Adipocyte (in vitro differentiated cells): ENCODE measurements at regions not wholly inside any gene's neighbourhood (a gene's known extent, or its start where the extent isn't known, plus 50 kb on each side); places are given as distances from the start of the nearest gene placed in this dataset.
A peak's percentile ranks its signal among the peaks of the same experiment; 100 is the strongest.

ENCODE experiments used
- DNase-seq: peaks from one replicate; pipeline ENCODE4 v3.0.0-alpha.2; 2015; ENCODE audit warnings: low read depth
- H3K27me3 ChIP-seq: replicated peaks from 2 replicates; pipeline ENCODE4 v1.7.0; 2013; ENCODE audit warnings: mild to moderate bottlenecking, low read length, moderate library complexity; ENCODE audit not compliant: control insufficient read depth, insufficient read depth
- H3K36me3 ChIP-seq: 2 replicates; pipeline ENCODE4 v1.7.0; 2013; ENCODE audit warnings: low read length, mild to moderate bottlenecking, moderate library complexity; ENCODE audit not compliant: control insufficient read depth, insufficient read depth, severe bottlenecking
- H3K4me1 ChIP-seq: 2 replicates; pipeline ENCODE4 v1.7.0; 2013; ENCODE audit warnings: mild to moderate bottlenecking, low read length, moderate library complexity; ENCODE audit not compliant: control insufficient read depth, insufficient read depth
- H3K4me3 ChIP-seq: 2 replicates; pipeline ENCODE4 v1.7.0; 2013; ENCODE audit warnings: mild to moderate bottlenecking, low read length, moderate library complexity
- H3K9ac ChIP-seq: 2 replicates; pipeline ENCODE4 v1.7.0; 2013; ENCODE audit warnings: mild to moderate bottlenecking, low read length, moderate library complexity
- H3K9me3 ChIP-seq: 2 replicates; pipeline ENCODE4 v1.7.0; 2013; ENCODE audit warnings: mild to moderate bottlenecking, low read length, moderate library complexity; ENCODE audit not compliant: control insufficient read depth

DNA sequence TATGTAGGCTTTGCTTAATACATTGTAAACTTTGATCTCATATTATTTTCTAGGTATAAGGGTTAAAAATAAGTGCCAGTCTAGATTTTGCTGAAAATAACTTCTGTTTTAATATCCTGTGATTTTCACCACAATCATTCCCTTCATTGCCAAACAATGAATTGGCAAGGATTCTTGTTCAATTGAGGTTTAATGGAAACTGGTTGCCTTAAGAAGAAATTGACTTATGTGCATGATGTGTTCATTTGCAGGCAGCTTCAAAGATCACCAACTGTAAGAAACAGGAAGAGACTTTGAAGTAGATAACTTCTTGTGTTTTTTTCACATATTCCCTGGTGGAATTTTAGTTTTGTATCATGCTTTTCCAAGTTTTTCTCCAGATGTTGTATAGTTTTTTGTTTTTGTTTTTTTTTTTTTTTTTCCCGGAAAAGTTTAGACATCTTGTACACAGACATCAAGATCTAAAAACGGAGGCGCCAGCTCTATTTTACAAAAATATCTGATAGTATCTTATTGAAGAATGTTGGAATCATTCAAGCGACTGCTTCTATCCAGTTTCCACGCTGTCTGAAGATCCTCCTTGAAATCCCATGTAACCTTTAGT lies 108.3 kb downstream of the POSTN start:
- DNase-seq, result no peak
- Histone ChIP-seq H3K36me3 (no peaks in the 10 kb centered on the region), H3K9me3 (no peaks in the 10 kb centered on the region), H3K27me3 (no peaks in the 10 kb centered on the region), H3K4me3 (no peak overlapping the region), H3K9ac (no peak overlapping the region), H3K4me1 (peaks cover 40% of the 10 kb centered on the region)

DNA sequence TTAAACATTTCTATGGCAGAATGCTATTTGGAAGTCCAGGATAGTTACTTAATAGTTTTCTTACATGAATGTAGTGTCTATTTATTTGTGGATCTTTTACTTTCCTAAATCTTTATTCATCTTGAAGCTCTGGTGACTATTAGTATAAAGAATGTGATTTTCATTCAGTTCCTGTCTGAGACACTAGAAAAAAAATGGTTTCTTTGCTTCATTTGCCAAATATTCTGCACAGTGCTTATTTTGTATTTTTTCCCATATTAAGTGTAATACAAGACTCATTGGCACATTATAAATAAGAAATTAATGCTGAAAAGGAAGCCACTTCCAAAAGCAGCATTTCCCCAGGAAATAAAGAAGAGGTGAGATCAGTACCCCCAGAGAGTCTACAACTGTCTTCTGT lies 109.8 kb downstream of the POSTN start:
- no peaks in the 10 kb centered on the region for H3K9me3 ChIP-seq
- H3K4me3 ChIP-seq, result no peak overlapping the region
- H3K9ac ChIP-seq, result no peak overlapping the region
- peak; percentile 56 for DNase-seq
- no peaks in the 10 kb centered on the region for H3K36me3 ChIP-seq
- H3K27me3 ChIP-seq, result no peaks in the 10 kb centered on the region
- peaks cover 51% of the 10 kb centered on the region for H3K4me1 ChIP-seq

DNA sequence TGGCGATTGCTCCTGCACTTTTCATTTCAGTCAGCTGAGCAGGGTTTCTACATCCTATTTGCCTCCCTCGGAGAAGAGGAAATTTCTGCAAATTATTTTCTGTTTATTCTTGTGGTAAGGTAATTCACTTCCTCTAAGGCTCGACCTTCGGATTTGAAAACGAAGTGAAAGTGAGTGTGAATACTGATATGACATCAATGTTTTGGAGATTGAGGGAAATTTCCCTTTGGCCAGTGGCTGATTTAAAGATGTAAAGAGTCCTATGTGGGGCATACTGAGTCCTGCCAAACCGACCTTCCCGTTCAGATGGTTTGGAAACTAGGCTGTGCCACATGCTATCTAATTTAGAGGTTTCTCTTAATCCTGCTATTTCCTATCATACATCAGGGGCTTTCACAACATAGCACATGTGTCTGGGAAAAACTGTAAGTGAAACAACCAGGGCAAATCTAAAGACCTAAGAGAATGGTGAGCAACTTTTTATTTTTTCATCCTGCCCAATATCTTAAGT lies 112.3 kb downstream of the POSTN start:
- H3K27me3 ChIP-seq, result no peaks in the 10 kb centered on the region
- peaks cover 44% of the 10 kb centered on the region for H3K4me1 ChIP-seq
- DNase-seq, result peak; percentile 49
- H3K4me3 ChIP-seq, result peak overlapping the region; percentile 68
- H3K9ac ChIP-seq, result peak overlapping the region; percentile 20
- H3K36me3 ChIP-seq, result no peaks in the 10 kb centered on the region
- no peaks in the 10 kb centered on the region for H3K9me3 ChIP-seq

DNA sequence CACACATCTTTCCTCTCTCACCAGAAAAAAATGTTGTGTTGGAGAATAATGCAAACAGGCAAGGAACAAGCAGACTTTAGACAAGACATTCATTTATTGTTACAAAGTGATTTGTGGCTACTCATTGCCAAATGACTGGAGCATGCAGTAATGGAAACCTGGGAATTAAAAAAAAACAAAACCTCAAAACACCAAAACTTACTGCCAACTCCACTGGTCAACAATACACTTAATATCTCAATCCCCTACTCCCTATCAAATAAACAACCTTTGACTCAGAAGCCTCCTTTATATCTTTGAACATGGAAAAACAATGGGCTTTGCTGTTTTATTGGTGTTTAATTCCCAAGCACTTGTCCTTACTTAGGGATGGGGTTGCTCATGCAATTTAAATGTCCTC lies 112.8 kb downstream of the POSTN start:
- Histone ChIP-seq H3K4me1 (peaks cover 44% of the 10 kb centered on the region), H3K9me3 (no peaks in the 10 kb centered on the region), H3K27me3 (no peaks in the 10 kb centered on the region), H3K4me3 (peak overlapping the region; percentile 68), H3K36me3 (no peaks in the 10 kb centered on the region), H3K9ac (peak overlapping the region; percentile 20)
- peak; percentile 24 for DNase-seq

DNA sequence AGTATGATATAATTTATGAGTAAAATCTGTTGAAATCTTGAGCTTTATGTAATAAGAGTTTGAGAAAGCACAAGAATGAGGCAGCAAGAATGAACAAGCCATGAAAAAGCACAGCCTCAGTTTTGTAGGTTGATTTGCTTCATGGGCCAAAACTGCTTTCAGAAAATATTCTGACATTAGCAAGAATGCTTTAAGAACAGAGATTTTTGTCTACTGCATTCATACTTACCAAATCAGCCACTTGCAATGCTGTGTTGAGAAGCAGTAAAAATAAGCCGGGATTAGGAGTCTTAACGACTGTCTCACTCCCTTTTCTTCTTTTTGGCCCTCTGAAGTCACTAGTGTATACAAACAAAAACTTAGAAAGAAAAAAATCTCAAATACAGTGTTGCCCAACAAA lies 114.5 kb downstream of the POSTN start:
- DNase-seq, result peak; percentile 58
- peaks cover 38% of the 10 kb centered on the region for H3K4me1 ChIP-seq
- no peaks in the 10 kb centered on the region for H3K27me3 ChIP-seq
- H3K9me3 ChIP-seq, result no peaks in the 10 kb centered on the region
- H3K9ac ChIP-seq, result peak overlapping the region; percentile 14
- H3K36me3 ChIP-seq, result no peaks in the 10 kb centered on the region
- H3K4me3 ChIP-seq, result no peak overlapping the region

DNA sequence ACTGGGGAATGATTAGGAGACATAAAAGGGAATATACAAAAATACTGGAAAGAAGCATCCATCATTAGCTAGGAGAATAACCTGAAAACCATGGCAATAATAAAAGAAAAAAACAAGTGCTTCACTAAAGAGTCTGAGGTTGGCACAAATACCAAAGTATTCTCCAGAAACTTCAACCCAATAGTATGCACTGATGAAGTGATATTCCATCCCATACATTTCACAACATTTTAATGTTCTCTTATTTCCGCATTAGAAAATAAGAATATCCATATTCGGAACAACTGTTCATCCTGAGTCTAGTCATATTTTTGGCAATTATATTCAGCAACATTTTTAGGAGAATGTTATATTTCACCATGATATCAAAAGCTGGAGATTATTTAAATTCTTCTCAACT lies 116.2 kb downstream of the POSTN start:
- no peaks in the 10 kb centered on the region for H3K27me3 ChIP-seq
- H3K36me3 ChIP-seq, result no peaks in the 10 kb centered on the region
- H3K9me3 ChIP-seq, result no peaks in the 10 kb centered on the region
- DNase-seq, result no peak
- no peak overlapping the region for H3K4me3 ChIP-seq
- peaks cover 30% of the 10 kb centered on the region for H3K4me1 ChIP-seq
- no peak overlapping the region for H3K9ac ChIP-seq

DNA sequence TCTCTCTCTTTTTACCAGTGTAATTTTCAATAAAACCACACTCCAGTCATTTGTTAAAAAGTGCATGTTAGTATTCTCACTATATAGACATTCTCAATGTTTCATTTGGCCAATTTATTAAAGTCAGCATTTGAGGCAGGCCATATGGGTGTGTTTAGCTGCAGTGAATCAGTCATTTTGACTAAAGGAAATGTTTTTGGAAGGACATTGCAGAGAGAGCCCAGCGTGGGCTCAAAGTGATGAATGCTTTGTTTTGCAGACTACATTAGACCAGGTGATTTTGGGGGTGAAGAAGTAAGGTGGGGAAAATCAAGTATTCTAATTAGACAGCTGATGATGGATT lies 116.7 kb downstream of the POSTN start:
- H3K9me3 ChIP-seq, result no peaks in the 10 kb centered on the region
- no peaks in the 10 kb centered on the region for H3K27me3 ChIP-seq
- no peak overlapping the region for H3K4me3 ChIP-seq
- no peak overlapping the region for H3K9ac ChIP-seq
- no peaks in the 10 kb centered on the region for H3K36me3 ChIP-seq
- H3K4me1 ChIP-seq, result peaks cover 30% of the 10 kb centered on the region
- no peak for DNase-seq

DNA sequence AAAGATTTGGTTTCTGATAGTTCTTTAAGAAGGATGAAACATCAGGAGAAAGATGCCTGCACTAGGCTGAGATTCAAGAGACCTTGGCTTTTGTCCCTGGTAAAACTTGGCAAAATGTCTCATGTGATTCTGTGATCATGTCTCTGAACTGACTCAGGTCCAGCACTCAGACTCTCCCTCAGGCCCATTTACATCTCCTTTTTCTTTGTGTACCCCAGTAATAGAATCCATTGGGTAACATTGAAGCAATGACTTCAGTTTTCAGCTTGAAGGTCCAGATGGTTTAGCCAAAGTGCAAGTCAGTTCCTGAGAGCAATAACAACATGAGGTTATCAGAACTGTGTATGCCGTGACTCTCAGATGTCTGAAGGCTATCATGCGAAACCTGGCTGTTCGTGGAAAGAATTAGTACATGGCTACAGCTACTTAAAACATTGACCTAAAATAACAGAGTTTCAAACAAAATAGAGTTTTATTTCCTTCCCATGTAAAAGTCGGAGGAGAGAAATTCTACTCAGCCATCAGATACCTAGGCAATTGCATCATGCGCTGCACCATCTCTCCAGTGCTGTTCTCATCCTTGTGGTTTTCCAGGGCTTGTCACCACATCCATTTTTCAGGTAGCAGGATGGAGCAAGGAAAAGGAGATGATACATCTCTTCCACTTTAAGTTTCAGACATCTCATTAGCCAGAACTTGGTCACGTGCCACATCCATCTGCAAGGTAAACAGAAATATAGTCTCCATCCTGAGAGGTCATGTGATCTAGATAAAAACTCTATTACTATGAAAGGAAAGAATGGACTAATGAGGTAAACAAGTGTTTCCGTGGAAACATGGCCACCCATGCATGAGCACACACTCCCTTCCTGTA lies 117.3 kb downstream of the POSTN start:
- Histone ChIP-seq H3K9me3 (no peaks in the 10 kb centered on the region), H3K4me3 (no peak overlapping the region), H3K27me3 (no peaks in the 10 kb centered on the region), H3K4me1 (peaks cover 26% of the 10 kb centered on the region), H3K9ac (no peak overlapping the region), H3K36me3 (no peaks in the 10 kb centered on the region)
- DNase-seq, result no peak

DNA sequence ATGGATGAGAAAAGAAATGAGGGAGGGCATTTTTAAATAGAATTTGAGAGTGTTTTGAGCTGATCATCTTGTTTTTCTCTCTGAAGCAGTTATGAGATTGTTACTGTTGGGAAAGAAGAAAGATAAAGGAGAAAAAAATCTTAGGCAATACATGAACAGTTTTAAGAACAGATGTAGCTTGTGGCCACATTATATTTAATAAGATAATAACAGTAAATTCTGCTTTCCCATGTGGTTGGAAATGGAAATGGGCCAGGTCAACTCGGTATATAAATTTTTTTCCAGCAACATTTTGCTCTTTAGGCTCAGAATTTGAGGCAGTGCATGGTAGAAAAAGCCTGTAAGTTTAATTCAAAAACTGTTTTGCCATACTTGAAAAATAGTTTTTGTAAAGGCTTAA lies 118.7 kb downstream of the POSTN start:
- Histone ChIP-seq H3K27me3 (no peaks in the 10 kb centered on the region), H3K9me3 (no peaks in the 10 kb centered on the region), H3K4me1 (peaks cover 13% of the 10 kb centered on the region), H3K36me3 (no peaks in the 10 kb centered on the region), H3K4me3 (no peak overlapping the region), H3K9ac (no peak overlapping the region)
- no peak for DNase-seq

DNA sequence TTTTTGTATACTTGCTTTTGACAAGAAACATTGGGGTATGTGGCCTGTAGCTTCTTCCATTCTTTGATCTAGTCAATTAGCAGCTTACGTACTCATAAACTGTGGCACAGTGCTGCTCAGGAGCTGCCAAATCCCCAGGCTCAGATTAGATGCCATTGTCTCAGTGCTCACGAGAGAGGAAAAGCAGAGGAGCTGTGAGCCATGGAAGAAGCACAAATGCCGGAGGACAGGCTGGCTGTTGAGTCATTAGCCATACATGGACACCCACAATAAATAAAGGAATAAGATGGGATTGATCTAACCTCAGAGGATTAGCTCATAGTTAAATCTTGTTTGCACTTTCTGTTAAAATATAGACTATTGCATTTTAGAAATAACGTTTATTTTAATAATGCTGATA lies 121.7 kb downstream of the POSTN start:
- Histone ChIP-seq H3K9ac (no peak overlapping the region), H3K27me3 (no peaks in the 10 kb centered on the region), H3K4me3 (no peak overlapping the region), H3K9me3 (no peaks in the 10 kb centered on the region), H3K4me1 (peaks cover 3% of the 10 kb centered on the region), H3K36me3 (no peaks in the 10 kb centered on the region)
- peak; percentile 42 for DNase-seq

DNA sequence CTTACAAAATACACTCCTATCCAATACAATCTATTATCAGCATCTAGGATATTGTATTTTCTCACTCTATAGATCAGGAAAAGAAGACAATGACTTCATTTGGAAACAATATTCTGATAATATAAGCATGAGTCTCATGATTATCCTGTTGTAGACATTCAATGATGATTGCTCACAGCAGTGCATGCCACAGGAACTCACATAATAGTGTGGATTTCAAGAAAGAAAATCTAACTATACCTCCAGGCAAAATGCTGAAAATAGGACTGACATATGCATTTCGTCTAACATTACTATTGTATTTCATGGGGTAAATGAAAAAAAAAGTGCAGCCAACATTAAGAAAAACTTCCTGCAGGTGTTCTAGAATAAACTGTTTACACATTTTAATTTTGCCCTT lies 122.6 kb downstream of the POSTN start:
- H3K4me1 ChIP-seq, result no peaks in the 10 kb centered on the region
- H3K36me3 ChIP-seq, result no peaks in the 10 kb centered on the region
- no peak overlapping the region for H3K4me3 ChIP-seq
- no peaks in the 10 kb centered on the region for H3K9me3 ChIP-seq
- DNase-seq, result peak; percentile 80
- no peak overlapping the region for H3K9ac ChIP-seq
- no peaks in the 10 kb centered on the region for H3K27me3 ChIP-seq
